ENCODE measurements at regions not wholly inside any gene's neighbourhood (a gene's known extent, or its start where the extent isn't known, plus 50 kb on each side); places are given as distances from the start of the nearest gene placed in this dataset.

DNA sequence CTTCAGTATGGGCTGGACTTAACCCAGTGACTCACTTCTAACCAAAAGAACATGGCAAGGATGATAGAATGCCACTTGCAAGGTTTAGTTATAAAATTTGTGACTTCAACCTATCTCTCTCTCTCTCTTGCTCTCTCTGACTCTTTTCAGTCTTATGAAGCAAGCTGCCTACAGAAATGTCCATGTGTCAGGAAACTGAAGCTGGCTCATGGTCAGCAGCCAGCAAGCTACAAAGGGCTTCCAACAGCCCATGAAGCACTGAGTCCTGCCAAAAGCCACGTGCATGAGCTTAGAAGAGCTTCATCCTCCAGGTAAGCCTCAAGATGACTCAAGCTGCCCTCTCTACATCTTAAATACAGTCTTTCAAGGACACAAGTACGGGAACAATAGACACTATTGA, 100.3 kb downstream of the HS3ST1 start:
- DNase-seq (ENCODE audit: low read depth): no peak
- no peak overlapping the region for H3K4me3 ChIP-seq (ENCODE audit: low read length)
- no peak for TF ChIP-seq CTCF (IDR thresholded peaks at IDR 0.05; ENCODE audit: insufficient read depth, low read depth, low read length, missing control alignments)

DNA sequence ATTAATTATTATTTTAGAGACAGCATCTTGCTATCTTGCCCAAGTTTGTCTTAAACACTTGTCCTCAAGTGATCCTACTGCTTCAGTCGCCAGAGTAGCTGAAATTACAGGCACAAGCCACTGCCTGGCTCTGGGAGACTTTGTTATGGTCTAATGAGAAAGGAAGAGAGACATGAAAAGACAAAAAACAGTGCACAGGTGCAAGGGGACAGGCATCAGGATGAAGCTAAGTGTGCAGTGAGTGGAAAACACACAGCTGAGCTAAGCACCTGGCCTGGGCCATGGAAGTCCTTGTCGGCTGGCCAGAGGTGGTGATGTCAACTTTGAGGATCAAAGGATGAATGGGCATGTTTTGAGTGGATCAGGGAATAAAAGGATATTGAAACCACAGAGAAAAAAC, 102.7 kb downstream of the HS3ST1 start:
- no peak for TF ChIP-seq CTCF (IDR thresholded peaks at IDR 0.05; ENCODE audit: insufficient read depth, low read depth, low read length, missing control alignments)
- no peak for DNase-seq (ENCODE audit: low read depth)
- no peak overlapping the region for H3K4me3 ChIP-seq (ENCODE audit: low read length)

DNA sequence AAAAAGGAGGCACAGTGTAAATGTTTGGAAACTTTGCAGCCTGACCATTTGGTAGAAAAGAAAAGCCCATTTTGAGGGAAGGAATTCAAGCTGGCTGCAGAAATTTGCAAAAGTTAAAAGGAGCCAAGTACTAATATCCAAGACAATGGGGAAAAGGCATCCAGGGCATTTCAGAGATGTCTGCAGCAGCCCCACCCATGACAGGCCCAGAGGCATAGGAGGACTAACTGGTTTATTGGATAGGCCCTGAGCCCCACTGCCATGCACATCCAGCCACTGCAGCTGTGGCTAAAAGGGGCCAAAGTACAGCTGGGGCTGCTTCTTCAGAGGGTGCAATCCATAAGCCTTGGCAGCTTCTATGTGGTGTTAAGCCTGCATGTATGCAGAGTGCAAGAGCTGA, 104.9 kb downstream of the HS3ST1 start:
- H3K4me3 ChIP-seq (ENCODE audit: low read length): no peak overlapping the region
- no peak for DNase-seq (ENCODE audit: low read depth)
- TF ChIP-seq CTCF (IDR thresholded peaks at IDR 0.05; ENCODE audit: insufficient read depth, low read depth, low read length, missing control alignments): no peak

DNA sequence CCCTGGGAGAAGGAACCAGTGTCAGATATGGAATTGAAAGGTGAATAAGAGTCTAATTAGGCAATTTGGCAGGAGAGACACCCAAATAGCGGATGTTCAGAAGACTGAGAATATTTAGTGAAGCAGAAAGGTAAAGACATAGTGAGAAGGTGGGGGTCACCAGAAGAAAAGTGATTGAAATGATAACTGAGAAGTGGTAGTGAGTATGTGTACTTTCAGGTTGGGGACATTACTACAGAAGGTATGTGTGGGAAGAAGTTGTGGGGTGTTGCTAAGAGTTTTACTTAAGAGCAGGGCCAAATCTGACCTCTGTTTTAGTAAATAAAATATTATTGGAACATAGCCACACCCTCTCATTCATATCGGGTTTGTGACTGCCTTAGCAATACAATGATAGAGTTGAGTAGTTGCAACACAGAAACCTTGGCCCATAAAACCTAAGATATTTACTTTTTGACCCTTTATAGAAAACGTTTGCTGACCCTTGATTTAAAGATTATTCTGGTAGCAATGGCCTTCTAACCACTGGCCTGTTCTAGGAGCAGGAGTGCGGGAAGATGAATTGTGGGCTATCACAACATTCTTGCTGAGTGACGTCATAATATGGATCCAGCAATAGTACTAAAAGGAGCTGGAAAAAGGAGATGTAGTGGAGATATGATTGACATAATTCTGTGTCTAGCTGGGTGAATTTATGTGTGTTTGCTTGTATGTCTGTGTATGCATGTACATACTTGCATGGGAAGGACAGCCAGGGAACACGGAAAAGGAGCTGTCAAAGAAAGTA, 115.3 kb downstream of the HS3ST1 start:
- TF ChIP-seq CTCF (IDR thresholded peaks at IDR 0.05; ENCODE audit: insufficient read depth, low read depth, low read length, missing control alignments): no peak
- H3K4me3 ChIP-seq (ENCODE audit: low read length): no peak overlapping the region
- DNase-seq (ENCODE audit: low read depth): peak; percentile 26

DNA sequence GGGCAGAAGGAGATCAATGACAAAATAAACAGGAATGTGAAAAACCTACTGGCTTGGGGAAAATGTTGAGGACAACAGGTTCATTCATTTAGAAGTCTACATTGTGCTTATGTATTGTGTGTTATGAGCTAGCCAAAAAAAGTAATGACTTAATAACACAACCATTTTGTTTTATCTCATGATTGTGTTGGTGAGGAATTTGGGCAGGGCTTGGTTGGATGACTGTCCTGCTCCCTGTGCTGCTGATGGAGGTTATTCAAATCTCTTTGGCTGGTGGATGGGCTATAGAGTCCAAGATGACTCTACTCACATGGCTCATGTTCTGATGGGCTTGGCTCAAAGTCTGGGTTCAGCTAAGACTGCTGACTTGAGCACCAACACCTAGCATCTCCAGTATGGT, 116.3 kb downstream of the HS3ST1 start:
- peak; percentile 86 for DNase-seq (ENCODE audit: low read depth)
- no peak overlapping the region for H3K4me3 ChIP-seq (ENCODE audit: low read length)
- TF ChIP-seq CTCF (IDR thresholded peaks at IDR 0.05; ENCODE audit: insufficient read depth, low read depth, low read length, missing control alignments): no peak

DNA sequence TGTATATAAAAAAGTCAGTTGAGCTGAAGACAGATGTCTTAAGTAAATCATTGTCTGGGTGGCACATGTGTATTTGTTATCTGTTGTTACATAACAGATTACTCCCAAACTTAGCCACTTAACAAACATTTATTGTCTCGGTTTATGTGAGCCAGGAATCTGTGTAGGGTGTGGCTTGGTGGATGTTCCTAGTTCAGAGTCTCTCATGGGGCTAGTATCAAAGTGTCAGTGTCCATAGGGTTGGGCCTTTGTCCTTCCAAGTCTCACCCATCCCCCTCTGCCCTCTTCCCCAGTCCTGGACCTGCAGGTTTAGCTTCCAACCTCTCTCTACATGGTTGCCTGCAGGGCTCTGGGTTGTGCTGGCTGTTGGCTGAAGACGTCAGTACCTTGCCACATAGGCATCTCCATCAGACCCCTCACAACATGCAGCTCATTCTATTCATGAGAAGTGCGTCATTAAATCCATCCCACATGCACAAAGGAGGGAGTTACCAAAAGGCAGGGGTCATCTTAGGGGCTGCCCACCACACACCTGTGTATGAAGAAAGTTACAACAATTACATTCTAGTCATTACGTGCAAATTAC, 127.5 kb downstream of the HS3ST1 start:
- H3K4me3 ChIP-seq (ENCODE audit: low read length): no peak overlapping the region
- no peak for TF ChIP-seq CTCF (IDR thresholded peaks at IDR 0.05; ENCODE audit: insufficient read depth, low read depth, low read length, missing control alignments)
- no peak for DNase-seq (ENCODE audit: low read depth)

GRCh38 chr4:11299836-11300235, 128.9 kb downstream of the HS3ST1 start:
- no peak for TF ChIP-seq CTCF (IDR thresholded peaks at IDR 0.05; ENCODE audit: insufficient read depth, low read depth, low read length, missing control alignments)
- no peak overlapping the region for H3K4me3 ChIP-seq (ENCODE audit: low read length)
- DNase-seq (ENCODE audit: low read depth): no peak
